Parathyroid adenoma (tissue), 2 donors: ENCODE measurements at regions not wholly inside any gene's neighbourhood (a gene's known extent, or its start where the extent isn't known, plus 50 kb on each side); places are given as distances from the start of the nearest gene placed in this dataset.

Source experiments
- H2AFZ ChIP-seq: fragments of 300-600 bp; sonication (generic); one replicate; pipeline ENCODE4 v1.7.0; 2017; ENCODE audit warnings: antibody characterized with exemption, mild to moderate bottlenecking
- H3K27ac ChIP-seq: fragments of 300-600 bp; sonication (generic); one replicate; pipeline ENCODE4 v1.7.0; 2017
- H3K27me3 ChIP-seq: fragments of 300-600 bp; sonication (generic); one replicate; pipeline ENCODE4 v1.7.0; 2017; ENCODE audit warnings: low read length; ENCODE audit not compliant: control insufficient read depth, insufficient read depth
- H3K36me3 ChIP-seq: fragments of 300-600 bp; sonication (generic); one replicate; pipeline ENCODE4 v1.7.0; 2017; ENCODE audit warnings: low read length; ENCODE audit not compliant: control insufficient read depth, insufficient read depth
- H3K4me1 ChIP-seq: fragments of 300-600 bp; sonication (generic); one replicate; pipeline ENCODE4 v1.7.0; 2017; ENCODE audit warnings: control low read depth
- H3K4me2 ChIP-seq: fragments of 300-600 bp; sonication (generic); one replicate; pipeline ENCODE4 v1.7.0; 2017; ENCODE audit warnings: low read length
- H3K4me3 ChIP-seq: fragments of 300-600 bp; sonication (generic); one replicate; pipeline ENCODE4 v1.7.0; 2017; ENCODE audit warnings: low read depth, low read length
- H3K79me2 ChIP-seq: fragments of 300-600 bp; sonication (generic); one replicate; pipeline ENCODE4 v1.7.0; 2017; ENCODE audit warnings: control low read depth
- H3K9ac ChIP-seq: fragments of 300-600 bp; sonication (generic); one replicate; pipeline ENCODE4 v1.7.0; 2017; ENCODE audit warnings: mild to moderate bottlenecking
- H3K9me3 ChIP-seq: fragments of 300-600 bp; sonication (generic); one replicate; pipeline ENCODE4 v1.7.0; 2017; ENCODE audit warnings: low read length; ENCODE audit not compliant: control insufficient read depth
- TF ChIP-seq, protein P1 (sequence below): fragments of 300-600 bp; sonication (generic); IDR thresholded peaks from one replicate; pipeline ENCODE4 v1.7.0; 2017; ENCODE audit warnings: antibody characterized with exemption, mild to moderate bottlenecking
- donor health status: primary hyperparathyroidism.

DNA sequence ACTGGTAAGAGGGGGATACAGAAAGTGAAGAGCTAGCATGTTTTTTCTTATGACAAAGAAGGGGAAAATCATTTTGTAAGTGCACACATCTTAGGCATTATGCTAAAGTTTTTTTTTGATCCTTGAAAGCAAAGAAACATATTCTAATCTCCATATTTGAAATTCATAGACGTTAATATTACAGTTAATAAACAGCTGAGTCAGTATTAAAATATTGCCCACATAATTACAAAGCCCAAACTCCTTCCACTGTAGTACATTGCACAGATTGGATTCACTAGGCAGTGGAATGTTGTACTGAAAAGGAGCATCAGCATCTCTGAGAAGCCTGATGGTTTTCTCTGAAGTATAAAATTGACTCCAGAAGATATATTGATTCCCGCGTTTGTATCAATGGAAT is 122.6 kb downstream of the ISOC1 start:
- H3K36me3 ChIP-seq: no peaks in the 10 kb centered on the region
- no peaks in the 10 kb centered on the region for H3K27me3 ChIP-seq
- no peaks in the 10 kb centered on the region for H3K9me3 ChIP-seq
- H3K27ac ChIP-seq: no peak overlapping the region
- no peaks in the 10 kb centered on the region for H3K79me2 ChIP-seq
- no peak overlapping the region for H2AFZ ChIP-seq
- no peak overlapping the region for H3K9ac ChIP-seq
- no peak overlapping the region for H3K4me3 ChIP-seq
- no peaks in the 10 kb centered on the region for H3K4me1 ChIP-seq
- no peak overlapping the region for H3K4me2 ChIP-seq
- TF ChIP-seq, protein P1, sequence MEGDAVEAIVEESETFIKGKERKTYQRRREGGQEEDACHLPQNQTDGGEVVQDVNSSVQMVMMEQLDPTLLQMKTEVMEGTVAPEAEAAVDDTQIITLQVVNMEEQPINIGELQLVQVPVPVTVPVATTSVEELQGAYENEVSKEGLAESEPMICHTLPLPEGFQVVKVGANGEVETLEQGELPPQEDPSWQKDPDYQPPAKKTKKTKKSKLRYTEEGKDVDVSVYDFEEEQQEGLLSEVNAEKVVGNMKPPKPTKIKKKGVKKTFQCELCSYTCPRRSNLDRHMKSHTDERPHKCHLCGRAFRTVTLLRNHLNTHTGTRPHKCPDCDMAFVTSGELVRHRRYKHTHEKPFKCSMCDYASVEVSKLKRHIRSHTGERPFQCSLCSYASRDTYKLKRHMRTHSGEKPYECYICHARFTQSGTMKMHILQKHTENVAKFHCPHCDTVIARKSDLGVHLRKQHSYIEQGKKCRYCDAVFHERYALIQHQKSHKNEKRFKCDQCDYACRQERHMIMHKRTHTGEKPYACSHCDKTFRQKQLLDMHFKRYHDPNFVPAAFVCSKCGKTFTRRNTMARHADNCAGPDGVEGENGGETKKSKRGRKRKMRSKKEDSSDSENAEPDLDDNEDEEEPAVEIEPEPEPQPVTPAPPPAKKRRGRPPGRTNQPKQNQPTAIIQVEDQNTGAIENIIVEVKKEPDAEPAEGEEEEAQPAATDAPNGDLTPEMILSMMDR: no peak

GRCh38 chr5:129223178-129223577 is 128.6 kb downstream of the ISOC1 start:
- no peaks in the 10 kb centered on the region for H3K36me3 ChIP-seq
- no peaks in the 10 kb centered on the region for H3K27me3 ChIP-seq
- H3K4me2 ChIP-seq: no peak overlapping the region
- no peaks in the 10 kb centered on the region for H3K4me1 ChIP-seq
- H3K4me3 ChIP-seq: no peak overlapping the region
- no peaks in the 10 kb centered on the region for H3K79me2 ChIP-seq
- TF ChIP-seq, protein P1: no peak
- H3K9me3 ChIP-seq: no peaks in the 10 kb centered on the region
- H3K9ac ChIP-seq: no peak overlapping the region
- H3K27ac ChIP-seq: no peak overlapping the region
- H2AFZ ChIP-seq: no peak overlapping the region

- H3K9ac ChIP-seq: no peak overlapping the region
- H3K79me2 ChIP-seq: no peaks in the 10 kb centered on the region
- no peaks in the 10 kb centered on the region for H3K9me3 ChIP-seq
- no peaks in the 10 kb centered on the region for H3K27me3 ChIP-seq
- no peak overlapping the region for H3K4me2 ChIP-seq
- H3K27ac ChIP-seq: no peak overlapping the region
- no peak overlapping the region for H2AFZ ChIP-seq
- H3K4me1 ChIP-seq: no peaks in the 10 kb centered on the region
- no peaks in the 10 kb centered on the region for H3K36me3 ChIP-seq
- H3K4me3 ChIP-seq: no peak overlapping the region
- TF ChIP-seq, protein P1: no peak
Measured at GRCh38 chr5:129228577-129228976, 134.0 kb downstream of the ISOC1 start.

GRCh38 chr5:129241755-129242154 is 147.2 kb downstream of the ISOC1 start:
- Histone ChIP-seq H3K4me1 (no peaks in the 10 kb centered on the region), H3K27me3 (no peaks in the 10 kb centered on the region), H3K9me3 (no peaks in the 10 kb centered on the region), H3K27ac (no peak overlapping the region), H3K36me3 (no peaks in the 10 kb centered on the region), H3K4me3 (no peak overlapping the region), H3K9ac (no peak overlapping the region), H2AFZ (no peak overlapping the region), H3K79me2 (no peaks in the 10 kb centered on the region), H3K4me2 (peak overlapping the region; percentile 18)
- TF ChIP-seq, protein P1: no peak

DNA sequence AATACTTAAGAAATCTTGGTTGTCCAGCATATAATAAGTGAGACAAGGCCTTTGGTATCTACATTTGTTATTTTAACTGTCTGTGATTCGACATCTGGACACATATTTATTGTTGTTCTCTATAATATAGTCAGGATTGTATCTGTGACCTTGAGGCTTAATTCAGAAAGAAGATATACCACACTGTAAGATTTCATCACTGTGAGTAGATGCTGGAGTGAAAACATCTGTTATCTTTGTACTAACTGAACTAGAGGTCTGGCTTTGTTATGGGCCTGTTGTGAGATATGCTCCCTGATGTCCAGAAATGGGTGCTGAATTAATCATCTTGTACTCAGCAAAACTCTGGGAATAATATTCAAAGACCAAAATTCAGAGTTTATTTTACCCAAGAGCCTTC is 148.5 kb downstream of the ISOC1 start:
- Histone ChIP-seq H3K9ac (no peak overlapping the region), H3K4me1 (no peaks in the 10 kb centered on the region), H3K36me3 (no peaks in the 10 kb centered on the region), H2AFZ (no peak overlapping the region), H3K4me3 (no peak overlapping the region), H3K9me3 (no peaks in the 10 kb centered on the region), H3K27me3 (no peaks in the 10 kb centered on the region), H3K27ac (no peak overlapping the region), H3K79me2 (no peaks in the 10 kb centered on the region), H3K4me2 (no peak overlapping the region)
- TF ChIP-seq, protein P1: no peak
